ENCODE measurements at regions not wholly inside any gene's neighbourhood (a gene's known extent, or its start where the extent isn't known, plus 50 kb on each side); places are given as distances from the start of the nearest gene placed in this dataset.

DNA sequence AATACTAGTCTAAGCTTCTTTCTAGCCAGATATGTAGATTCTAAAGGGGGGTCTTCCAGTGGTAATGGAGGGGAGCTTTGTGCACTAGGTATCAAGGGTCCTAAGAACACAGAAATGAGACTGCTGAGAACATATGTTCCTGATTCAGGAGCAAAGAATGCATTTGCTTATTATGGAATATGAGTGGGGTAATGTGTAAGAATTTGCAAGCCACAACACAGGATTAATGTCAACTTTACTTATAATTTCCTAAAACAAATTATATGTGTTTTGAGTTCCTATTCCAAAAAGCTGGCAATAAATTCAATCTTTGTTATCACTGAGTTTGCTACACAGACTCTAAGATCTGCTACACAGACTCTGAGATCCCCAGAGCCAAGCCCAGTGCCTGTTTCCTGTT lies 357.0 kb upstream of the PTBP2 start:
- Histone ChIP-seq H3K9me3 (replicated peaks in 1 of 2; ENCODE audit: control insufficient read depth in 1 of 2, insufficient read depth in 1 of 2, low read length in 2 of 2) (no peaks in the 10 kb centered on the region), H3K27ac (ENCODE audit: low read depth in 1 of 2, low read length in 2 of 2) (no peak overlapping the region), H3K4me3 (replicated peaks in 1 of 3; ENCODE audit: low read depth in 2 of 3, low read length in 3 of 3) (no peak overlapping the region), H3K79me2 (ENCODE audit: insufficient read depth, low read length) (no peaks in the 10 kb centered on the region), H3K4me2 (replicated peaks; ENCODE audit: extremely low read depth, low read length, poor library complexity, severe bottlenecking) (no peak overlapping the region), H3K4me1 (ENCODE audit: control insufficient read depth in 1 of 2, insufficient read depth in 2 of 2, low read length in 2 of 2) (peaks cover 33 to 41% of the 10 kb centered on the region in 2 donors), H3K36me3 (replicated peaks in 1 of 2; ENCODE audit: control insufficient read depth in 1 of 2, insufficient read depth in 2 of 2, low read length in 2 of 2) (no peaks in the 10 kb centered on the region), H2AFZ (ENCODE audit: insufficient read depth, low read depth, low read length, poor library complexity, severe bottlenecking) (no peak overlapping the region), H3K9ac (ENCODE audit: insufficient read depth, low read length, poor library complexity, severe bottlenecking) (no peak overlapping the region), H4K20me1 (ENCODE audit: insufficient read depth, low read length) (no peaks in the 10 kb centered on the region), H3K27me3 (ENCODE audit: control insufficient read depth in 2 of 2, insufficient read depth in 2 of 2, low read length in 2 of 2) (no peaks in the 10 kb centered on the region)
- TF ChIP-seq, protein P1, sequence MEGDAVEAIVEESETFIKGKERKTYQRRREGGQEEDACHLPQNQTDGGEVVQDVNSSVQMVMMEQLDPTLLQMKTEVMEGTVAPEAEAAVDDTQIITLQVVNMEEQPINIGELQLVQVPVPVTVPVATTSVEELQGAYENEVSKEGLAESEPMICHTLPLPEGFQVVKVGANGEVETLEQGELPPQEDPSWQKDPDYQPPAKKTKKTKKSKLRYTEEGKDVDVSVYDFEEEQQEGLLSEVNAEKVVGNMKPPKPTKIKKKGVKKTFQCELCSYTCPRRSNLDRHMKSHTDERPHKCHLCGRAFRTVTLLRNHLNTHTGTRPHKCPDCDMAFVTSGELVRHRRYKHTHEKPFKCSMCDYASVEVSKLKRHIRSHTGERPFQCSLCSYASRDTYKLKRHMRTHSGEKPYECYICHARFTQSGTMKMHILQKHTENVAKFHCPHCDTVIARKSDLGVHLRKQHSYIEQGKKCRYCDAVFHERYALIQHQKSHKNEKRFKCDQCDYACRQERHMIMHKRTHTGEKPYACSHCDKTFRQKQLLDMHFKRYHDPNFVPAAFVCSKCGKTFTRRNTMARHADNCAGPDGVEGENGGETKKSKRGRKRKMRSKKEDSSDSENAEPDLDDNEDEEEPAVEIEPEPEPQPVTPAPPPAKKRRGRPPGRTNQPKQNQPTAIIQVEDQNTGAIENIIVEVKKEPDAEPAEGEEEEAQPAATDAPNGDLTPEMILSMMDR (IDR thresholded peaks at IDR 0.05): no peak
- H3K9me3 Mint-ChIP-seq: peaks cover 0 to 7% (median 3%) of the 10 kb centered on the region in 7 donors
- no peak overlapping the region for H3K4me3 Mint-ChIP-seq
- peaks cover 38% of the 10 kb centered on the region for H3K4me1 Mint-ChIP-seq
- intact Hi-C loops (cut with micrococcal nuclease): no loop called here
- H3K27me3 Mint-ChIP-seq (ENCODE audit: low read depth in 3 of 3): peaks cover 0 to 3% (median 0%) of the 10 kb centered on the region in 3 donors
- H3K27ac Mint-ChIP-seq: no peak overlapping the region
- no peak for DNase-seq
- peaks cover 0 to 2% of the 10 kb centered on the region in 2 donors for H3K36me3 Mint-ChIP-seq

DNA sequence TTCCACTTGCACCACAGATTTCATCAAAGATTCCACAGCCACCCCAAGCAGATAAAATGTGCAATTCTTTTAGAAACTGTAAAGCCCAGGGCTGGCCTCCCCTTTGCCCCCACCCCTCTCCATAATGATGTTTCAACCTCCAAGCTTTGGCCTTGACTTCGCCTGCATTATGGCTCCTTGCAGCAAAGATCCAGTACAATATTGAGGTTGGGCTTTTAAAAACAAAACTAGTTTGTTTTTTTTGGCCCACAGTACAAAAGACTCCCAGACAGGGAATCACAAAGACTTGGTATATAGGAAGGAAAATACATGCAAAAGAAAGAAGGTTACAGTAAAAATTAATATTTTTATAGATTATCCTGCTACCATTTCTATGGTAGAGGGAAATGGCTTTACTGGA lies 356.5 kb upstream of the PTBP2 start:
- Mint-ChIP-seq H3K36me3 (peaks cover 0 to 2% of the 10 kb centered on the region in 2 donors), H3K4me1 (peaks cover 38% of the 10 kb centered on the region)
- no peak overlapping the region for H2AFZ ChIP-seq (ENCODE audit: insufficient read depth, low read depth, low read length, poor library complexity, severe bottlenecking)

More for the DNA sequence above, 356.5 kb upstream of the PTBP2 start:
- Histone ChIP-seq H3K27me3 (ENCODE audit: control insufficient read depth in 2 of 2, insufficient read depth in 2 of 2, low read length in 2 of 2) (no peaks in the 10 kb centered on the region), H3K9ac (ENCODE audit: insufficient read depth, low read length, poor library complexity, severe bottlenecking) (no peak overlapping the region), H3K36me3 (replicated peaks in 1 of 2; ENCODE audit: control insufficient read depth in 1 of 2, insufficient read depth in 2 of 2, low read length in 2 of 2) (no peaks in the 10 kb centered on the region), H3K4me2 (replicated peaks; ENCODE audit: extremely low read depth, low read length, poor library complexity, severe bottlenecking) (no peak overlapping the region), H3K79me2 (ENCODE audit: insufficient read depth, low read length) (no peaks in the 10 kb centered on the region), H3K4me3 (replicated peaks in 1 of 3; ENCODE audit: low read depth in 2 of 3, low read length in 3 of 3) (no peak overlapping the region), H3K27ac (ENCODE audit: low read depth in 1 of 2, low read length in 2 of 2) (no peak overlapping the region), H3K4me1 (ENCODE audit: control insufficient read depth in 1 of 2, insufficient read depth in 2 of 2, low read length in 2 of 2) (peaks cover 33 to 37% of the 10 kb centered on the region in 2 donors), H4K20me1 (ENCODE audit: insufficient read depth, low read length) (no peaks in the 10 kb centered on the region), H3K9me3 (replicated peaks in 1 of 2; ENCODE audit: control insufficient read depth in 1 of 2, insufficient read depth in 1 of 2, low read length in 2 of 2) (no peaks in the 10 kb centered on the region)
- Mint-ChIP-seq H3K4me3 (no peak overlapping the region), H3K27me3 (ENCODE audit: low read depth in 3 of 3) (peaks cover 0 to 3% (median 0%) of the 10 kb centered on the region in 3 donors), H3K9me3 (peaks cover 0 to 7% (median 3%) of the 10 kb centered on the region in 7 donors), H3K27ac (no peak overlapping the region)
- TF ChIP-seq, protein P1 (IDR thresholded peaks at IDR 0.05): no peak
- DNase-seq: no peak
- intact Hi-C loops (cut with micrococcal nuclease): no loop called here
- WGBS (ENCODE audit: insufficient coverage): no CpG with 5 or more reads among the region's 1 CpG

Measured in CD14-positive monocyte (primary cell).